OCI-LY7 (cell line): ENCODE measurements at regions not wholly inside any gene's neighbourhood (a gene's known extent, or its start where the extent isn't known, plus 50 kb on each side); places are given as distances from the start of the nearest gene placed in this dataset.

Experiments used
- BruUV-seq: library from RNA; stranded (reverse); fragments of 400-500 nt; replicated peaks from 2 replicates; lab custom pipeline; 2021; lab: Mats Ljungman, UMichigan
- CTCF ChIA-PET: fragments of 300-600 bp; sonication (Branson Sonifier 250); formaldehyde crosslinking; loops from one replicate; lab custom pipeline; 2022; ENCODE audit warnings: antibody characterized with exemption; ENCODE audit not compliant: unreplicated experiment; lab: Charles Lee
- POLR2A ChIA-PET: fragments of 300-600 bp; sonication (Branson Sonifier 250); formaldehyde crosslinking; loops from one replicate; lab custom pipeline; 2022; ENCODE audit warnings: antibody characterized with exemption; lab: Charles Lee
- DNase-seq: peaks from one replicate; pipeline ENCODE4 v3.0.0-alpha.2; 2015; ENCODE audit warnings: low spot score
- H2AFZ ChIP-seq: fragments of 200-600 bp; sonication (generic), shearing (Covaris generic); 2 replicates; pipeline ENCODE4 v1.6.1; 2014; ENCODE audit warnings: mild to moderate bottlenecking, antibody characterized with exemption, low read length, moderate library complexity
- H3K27ac ChIP-seq: fragments of 200-600 bp; sonication (generic); 2 replicates; pipeline ENCODE4 v1.5.1; 2014; ENCODE audit warnings: mixed run types, low read depth, mild to moderate bottlenecking, moderate library complexity, low read length, inconsistent platforms; ENCODE audit not compliant: poor library complexity, severe bottlenecking
- H3K36me3 ChIP-seq: fragments of 200-600 bp; sonication (generic); 2 replicates; pipeline ENCODE4 v1.6.1; 2014; ENCODE audit warnings: mild to moderate bottlenecking, antibody characterized with exemption, low read length, moderate library complexity, mixed read lengths; ENCODE audit not compliant: insufficient read depth
- H3K4me1 ChIP-seq: fragments of 200-600 bp; sonication (generic); 2 replicates; pipeline ENCODE4 v1.5.1; 2014; ENCODE audit warnings: mild to moderate bottlenecking, low read length; ENCODE audit not compliant: insufficient read depth, poor library complexity, severe bottlenecking
- H3K4me2 ChIP-seq: fragments of 200-600 bp; sonication (generic); 2 replicates; pipeline ENCODE4 v1.6.1; 2014; ENCODE audit warnings: mild to moderate bottlenecking, low read length
- H3K4me3 ChIP-seq: fragments of 200-600 bp; sonication (generic); 2 replicates; pipeline ENCODE4 v1.5.1; 2014; ENCODE audit warnings: mild to moderate bottlenecking, low read depth, low read length; ENCODE audit not compliant: poor library complexity, severe bottlenecking
- H3K79me2 ChIP-seq: fragments of 200-600 bp; sonication (generic); 2 replicates; pipeline ENCODE4 v1.6.1; 2016; ENCODE audit warnings: low read depth, mild to moderate bottlenecking, low read length, moderate library complexity, mixed read lengths; ENCODE audit not compliant: insufficient read depth
- H3K9me2 ChIP-seq: fragments of 200-600 bp; sonication (generic); 2 replicates; pipeline ENCODE4 v1.6.1; 2016; ENCODE audit warnings: mild to moderate bottlenecking, low read length, mixed read lengths; ENCODE audit not compliant: insufficient read depth
- H3K9me3 ChIP-seq: fragments of 200-600 bp; sonication (generic); 2 replicates; pipeline ENCODE4 v1.6.1; 2014; ENCODE audit warnings: mild to moderate bottlenecking, mixed run types, low read length, mixed read lengths
- H4K20me1 ChIP-seq: fragments of 200-600 bp; sonication (generic); 2 replicates; pipeline ENCODE4 v1.6.1; 2014; ENCODE audit warnings: mild to moderate bottlenecking, antibody characterized with exemption, low read length, moderate library complexity, mixed read lengths; ENCODE audit not compliant: insufficient read depth
- CTCF ChIP-seq: fragments of 200-600 bp; sonication (generic); conservative IDR thresholded peaks from 2 replicates; pipeline ENCODE4 v1.5.1; 2014; ENCODE audit warnings: mild to moderate bottlenecking, antibody characterized with exemption, low read length, moderate library complexity, mixed read lengths
- EZH2phosphoT487 ChIP-seq: fragments of 200-600 bp; sonication (generic); IDR thresholded peaks from 2 replicates; pipeline ENCODE4 v1.6.1; 2018; ENCODE audit warnings: low read depth, borderline replicate concordance, mild to moderate bottlenecking, mixed run types, antibody characterized with exemption, low read length, moderate library complexity, mixed read lengths
- intact Hi-C: fragments of 100-400 bp; cut with micrococcal nuclease; formaldehyde crosslinking; loops from one replicate; pipeline ENCODE4 v1.10.0; 2022; ENCODE audit not compliant: unreplicated experiment

GRCh38 chr12:74476234-74476633 is 61.4 kb upstream of the ATXN7L3B start:
- TF ChIP-seq EZH2phosphoT487 (no peak), CTCF (no peak)
- H3K9me2 ChIP-seq = no peaks in the 10 kb centered on the region
- no peak overlapping the region for H3K4me2 ChIP-seq
- ChIA-PET POLR2A (interaction anchor here (0.6 kb wide), 1 partner anchor 106 kb away, joined by 3 read pairs; no protein-coding TSS in a partner anchor), CTCF (no interaction called here)
- no TSS peak for BruUV-seq
- no peaks in the 10 kb centered on the region for H3K9me3 ChIP-seq
- intact Hi-C loops = no loop called here
- no peak overlapping the region for H3K27ac ChIP-seq
- H3K79me2 ChIP-seq = no peaks in the 10 kb centered on the region
- no peak overlapping the region for H2AFZ ChIP-seq
- H3K4me3 ChIP-seq = no peak overlapping the region
- H3K4me1 ChIP-seq = no peaks in the 10 kb centered on the region
- H3K36me3 ChIP-seq = no peaks in the 10 kb centered on the region
- H4K20me1 ChIP-seq = no peaks in the 10 kb centered on the region
- no peak for DNase-seq

- ChIA-PET CTCF (no interaction called here), POLR2A (no interaction called here)
- Histone ChIP-seq H3K27ac (no peak overlapping the region), H3K4me3 (no peak overlapping the region), H3K9me3 (no peaks in the 10 kb centered on the region), H3K4me1 (no peaks in the 10 kb centered on the region), H3K79me2 (no peaks in the 10 kb centered on the region), H3K4me2 (no peak overlapping the region), H2AFZ (no peak overlapping the region), H3K9me2 (no peaks in the 10 kb centered on the region), H4K20me1 (no peaks in the 10 kb centered on the region), H3K36me3 (no peaks in the 10 kb centered on the region)
- intact Hi-C loops = no loop called here
- no peak for TF ChIP-seq EZH2phosphoT487
- DNase-seq = no peak
- BruUV-seq = no TSS peak
These were observed 56.6 kb upstream of the ATXN7L3B start for GRCh38 chr12:74481078-74481477.

- no peak overlapping the region for H3K27ac ChIP-seq
- no peaks in the 10 kb centered on the region for H3K9me3 ChIP-seq
- H3K4me2 ChIP-seq = no peak overlapping the region
- CTCF ChIA-PET = no interaction called here
- intact Hi-C loops = no loop called here
- no peak for DNase-seq
- no peaks in the 10 kb centered on the region for H3K9me2 ChIP-seq
- no peak overlapping the region for H3K4me3 ChIP-seq
- BruUV-seq = no TSS peak
- H3K4me1 ChIP-seq = no peaks in the 10 kb centered on the region
- POLR2A ChIA-PET = interaction anchor here (1.0 to 1.8 kb wide), 2 partner anchors 10 to 18 kb away, joined by 3 to 8 read pairs; no protein-coding TSS in a partner anchor
- no peaks in the 10 kb centered on the region for H4K20me1 ChIP-seq
- no peak for TF ChIP-seq EZH2phosphoT487
- no peak for TF ChIP-seq CTCF
- no peaks in the 10 kb centered on the region for H3K36me3 ChIP-seq
- H2AFZ ChIP-seq = no peak overlapping the region
- H3K79me2 ChIP-seq = no peaks in the 10 kb centered on the region
These were observed 55.5 kb upstream of the ATXN7L3B start for GRCh38 chr12:74482115-74482514.
